Adipocyte (in vitro differentiated cells): ENCODE measurements at regions not wholly inside any gene's neighbourhood (a gene's known extent, or its start where the extent isn't known, plus 50 kb on each side); places are given as distances from the start of the nearest gene placed in this dataset.

ENCODE experiments used
- DNase-seq: peaks from one replicate; pipeline ENCODE4 v3.0.0-alpha.2; 2015; ENCODE audit warnings: low read depth
- H3K27me3 ChIP-seq: replicated peaks from 2 replicates; pipeline ENCODE4 v1.7.0; 2013; ENCODE audit warnings: mild to moderate bottlenecking, low read length, moderate library complexity; ENCODE audit not compliant: control insufficient read depth, insufficient read depth
- H3K36me3 ChIP-seq: 2 replicates; pipeline ENCODE4 v1.7.0; 2013; ENCODE audit warnings: low read length, mild to moderate bottlenecking, moderate library complexity; ENCODE audit not compliant: control insufficient read depth, insufficient read depth, severe bottlenecking
- H3K4me1 ChIP-seq: 2 replicates; pipeline ENCODE4 v1.7.0; 2013; ENCODE audit warnings: mild to moderate bottlenecking, low read length, moderate library complexity; ENCODE audit not compliant: control insufficient read depth, insufficient read depth
- H3K4me3 ChIP-seq: 2 replicates; pipeline ENCODE4 v1.7.0; 2013; ENCODE audit warnings: mild to moderate bottlenecking, low read length, moderate library complexity
- H3K9ac ChIP-seq: 2 replicates; pipeline ENCODE4 v1.7.0; 2013; ENCODE audit warnings: mild to moderate bottlenecking, low read length, moderate library complexity
- H3K9me3 ChIP-seq: 2 replicates; pipeline ENCODE4 v1.7.0; 2013; ENCODE audit warnings: mild to moderate bottlenecking, low read length, moderate library complexity; ENCODE audit not compliant: control insufficient read depth

DNA sequence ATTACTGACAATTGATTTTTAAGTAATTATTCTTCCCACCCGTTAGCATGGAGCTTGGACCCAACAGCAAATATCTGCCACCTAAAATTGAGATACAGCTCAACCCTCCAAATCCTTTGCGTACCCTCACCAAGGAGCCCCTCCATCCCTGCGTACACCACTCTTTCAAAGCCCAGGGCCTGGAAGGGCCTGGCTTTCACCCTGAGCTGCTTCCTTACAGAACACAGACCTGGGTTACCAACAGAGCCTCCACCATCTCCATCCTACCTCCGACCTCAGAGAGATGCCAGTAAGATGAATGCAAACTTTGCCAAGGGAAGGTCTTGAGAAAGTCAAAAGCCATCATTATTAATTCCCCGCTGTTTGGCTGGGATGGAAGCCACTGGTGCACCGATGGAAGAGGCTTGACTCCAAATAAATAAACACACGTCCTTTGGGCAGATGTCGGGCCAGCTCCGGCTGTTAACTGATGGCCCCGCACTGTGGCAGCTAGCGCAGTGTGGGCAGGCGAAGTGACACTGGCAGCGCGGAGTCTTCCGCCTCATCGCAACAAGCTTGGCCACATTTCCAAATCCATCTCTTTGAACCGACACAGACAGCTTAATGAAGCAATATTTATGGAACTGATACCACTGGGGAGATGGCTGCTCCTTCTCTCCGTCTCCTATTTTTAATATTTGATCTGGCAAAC lies 150.2 kb upstream of the VSTM2B start:
- peaks cover 9% of the 10 kb centered on the region for H3K27me3 ChIP-seq
- no peaks in the 10 kb centered on the region for H3K36me3 ChIP-seq
- H3K9ac ChIP-seq = no peak overlapping the region
- DNase-seq = no peak
- no peak overlapping the region for H3K4me3 ChIP-seq
- no peaks in the 10 kb centered on the region for H3K9me3 ChIP-seq
- no peaks in the 10 kb centered on the region for H3K4me1 ChIP-seq

- Histone ChIP-seq H3K4me3 (no peak overlapping the region), H3K4me1 (no peaks in the 10 kb centered on the region), H3K36me3 (no peaks in the 10 kb centered on the region), H3K27me3 (peaks cover 9% of the 10 kb centered on the region), H3K9me3 (no peaks in the 10 kb centered on the region), H3K9ac (no peak overlapping the region)
- DNase-seq = no peak
These were observed 148.9 kb upstream of the VSTM2B start for GRCh38 chr19:29376855-29377354.

- DNase-seq = no peak
These were observed 147.7 kb upstream of the VSTM2B start for GRCh38 chr19:29378126-29378525.

GRCh38 chr19:29378543-29379080 lies 147.2 kb upstream of the VSTM2B start:
- no peaks in the 10 kb centered on the region for H3K36me3 ChIP-seq
- peaks cover 9% of the 10 kb centered on the region for H3K27me3 ChIP-seq
- H3K9ac ChIP-seq = no peak overlapping the region
- no peaks in the 10 kb centered on the region for H3K9me3 ChIP-seq
- H3K4me1 ChIP-seq = no peaks in the 10 kb centered on the region
- DNase-seq = no peak
- no peak overlapping the region for H3K4me3 ChIP-seq

More at GRCh38 chr19:29378126-29378525, 147.7 kb upstream of the VSTM2B start:
- Histone ChIP-seq H3K9me3 (no peaks in the 10 kb centered on the region), H3K4me1 (no peaks in the 10 kb centered on the region), H3K27me3 (peaks cover 9% of the 10 kb centered on the region), H3K9ac (no peak overlapping the region), H3K36me3 (no peaks in the 10 kb centered on the region), H3K4me3 (no peak overlapping the region)

DNA sequence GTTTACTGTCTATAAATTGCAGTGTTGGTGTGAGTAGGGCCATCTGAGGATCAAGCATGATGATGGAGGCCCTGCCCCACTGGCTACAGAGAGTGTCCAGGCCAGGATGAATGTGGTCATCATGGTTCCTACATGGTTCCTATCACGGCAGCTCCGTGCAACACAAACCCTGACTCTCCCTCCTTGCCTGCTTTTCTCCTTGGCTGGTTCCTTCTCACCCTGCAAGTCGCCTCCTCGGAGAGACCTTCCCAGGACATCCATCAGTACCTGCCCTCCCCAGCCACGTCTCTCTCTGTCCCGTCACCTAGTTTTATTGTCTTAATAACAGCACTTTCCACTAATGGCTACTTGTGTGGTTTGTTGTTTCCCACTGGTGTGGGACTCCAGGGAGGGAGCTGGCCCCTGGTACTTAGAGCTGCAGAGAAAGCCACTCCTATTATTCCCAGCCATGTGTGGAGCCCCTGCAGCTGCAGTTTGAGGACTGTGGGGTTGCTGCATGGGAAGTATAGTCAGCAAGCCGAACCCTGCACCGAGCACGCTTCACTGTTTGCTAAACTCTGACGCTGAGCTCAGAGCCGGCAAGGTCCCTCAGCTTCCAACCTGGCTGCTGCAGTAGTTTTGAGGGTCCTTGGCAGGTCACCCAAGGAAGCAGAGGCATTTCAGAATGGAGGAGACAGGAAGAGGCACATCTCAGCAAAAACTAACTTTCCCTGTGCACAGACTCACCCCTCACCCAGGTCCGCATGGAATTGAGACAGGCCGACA lies 146.4 kb upstream of the VSTM2B start:
- Histone ChIP-seq H3K4me3 (no peak overlapping the region), H3K36me3 (no peaks in the 10 kb centered on the region), H3K9me3 (no peaks in the 10 kb centered on the region), H3K9ac (no peak overlapping the region), H3K4me1 (no peaks in the 10 kb centered on the region), H3K27me3 (peaks cover 9% of the 10 kb centered on the region)
- DNase-seq = no peak

DNA sequence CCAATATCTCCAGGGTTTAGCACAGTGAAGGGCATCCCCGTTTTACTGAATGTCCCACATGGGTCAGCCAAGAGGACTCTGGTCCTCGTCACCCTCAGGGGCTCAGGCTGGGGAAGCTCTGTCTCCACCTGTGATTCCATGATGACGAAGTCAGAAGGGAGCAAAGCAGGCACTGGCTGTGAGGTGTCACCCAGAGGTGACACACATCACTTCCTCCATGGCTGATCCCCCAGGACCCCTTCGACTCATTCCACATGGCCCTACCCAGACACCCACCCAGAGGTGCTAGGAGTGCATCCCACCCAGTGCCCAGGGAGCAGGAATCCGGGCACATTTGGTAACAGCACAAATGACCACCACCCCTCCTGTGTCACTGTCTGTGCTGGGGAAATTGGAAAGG lies 145.2 kb upstream of the VSTM2B start:
- no peak overlapping the region for H3K4me3 ChIP-seq
- no peaks in the 10 kb centered on the region for H3K36me3 ChIP-seq
- H3K9me3 ChIP-seq = no peaks in the 10 kb centered on the region
- no peak for DNase-seq
- peaks cover 9% of the 10 kb centered on the region for H3K27me3 ChIP-seq
- H3K9ac ChIP-seq = no peak overlapping the region
- no peaks in the 10 kb centered on the region for H3K4me1 ChIP-seq

DNA sequence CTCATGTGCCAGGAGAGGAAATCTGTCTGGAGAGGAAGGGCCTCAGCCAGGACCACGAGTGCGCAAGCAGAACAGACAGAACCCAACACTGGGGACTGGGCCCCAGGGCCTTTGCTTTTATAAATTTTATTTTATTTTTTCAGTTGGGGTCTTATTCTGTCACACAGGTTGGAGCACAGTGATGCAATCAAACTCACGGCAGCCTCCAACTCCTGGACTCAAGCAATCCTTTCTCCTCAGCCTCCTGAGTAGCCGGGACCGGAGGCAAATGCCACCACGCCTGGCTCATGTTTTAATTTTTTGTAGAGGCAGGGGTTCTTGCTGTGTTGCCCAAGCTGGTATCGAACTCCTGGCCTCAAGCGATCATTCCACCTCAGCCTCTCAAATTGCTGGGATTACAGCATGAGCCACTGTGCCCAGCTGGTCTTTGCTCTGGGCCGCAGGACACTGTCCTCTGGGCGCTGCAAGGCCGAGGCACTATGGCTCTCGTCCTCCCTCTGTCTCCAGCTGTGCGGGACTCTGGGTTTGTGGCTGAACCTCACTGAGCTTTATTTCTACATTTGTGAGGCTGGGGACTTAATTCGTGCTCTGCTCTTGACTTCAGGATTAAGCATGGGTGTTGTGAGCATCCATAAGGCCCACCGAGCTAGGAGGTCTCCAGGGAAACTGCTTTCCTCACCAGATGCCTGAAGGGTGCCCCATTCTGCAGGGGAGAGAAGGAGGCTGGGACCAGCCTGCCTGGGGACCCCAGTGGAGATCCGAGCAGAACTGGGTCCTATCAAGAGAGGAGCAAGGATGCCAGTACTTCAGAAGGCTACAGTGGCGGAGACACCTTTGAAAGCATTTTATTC lies 144.2 kb upstream of the VSTM2B start:
- Histone ChIP-seq H3K27me3 (peaks cover 9% of the 10 kb centered on the region), H3K4me3 (no peak overlapping the region), H3K9me3 (no peaks in the 10 kb centered on the region), H3K36me3 (no peaks in the 10 kb centered on the region), H3K9ac (no peak overlapping the region), H3K4me1 (no peaks in the 10 kb centered on the region)
- no peak for DNase-seq

GRCh38 chr19:29383696-29384095 lies 142.1 kb upstream of the VSTM2B start:
- H3K27me3 ChIP-seq = peaks cover 9% of the 10 kb centered on the region
- H3K36me3 ChIP-seq = no peaks in the 10 kb centered on the region
- H3K4me3 ChIP-seq = no peak overlapping the region
- H3K9me3 ChIP-seq = no peaks in the 10 kb centered on the region
- no peak for DNase-seq
- H3K9ac ChIP-seq = no peak overlapping the region
- no peaks in the 10 kb centered on the region for H3K4me1 ChIP-seq

- no peaks in the 10 kb centered on the region for H3K4me1 ChIP-seq
- peaks cover 4% of the 10 kb centered on the region for H3K27me3 ChIP-seq
- no peaks in the 10 kb centered on the region for H3K36me3 ChIP-seq
- H3K9me3 ChIP-seq = no peaks in the 10 kb centered on the region
- no peak overlapping the region for H3K4me3 ChIP-seq
- H3K9ac ChIP-seq = no peak overlapping the region
- DNase-seq = no peak
These were observed 141.1 kb upstream of the VSTM2B start for GRCh38 chr19:29384656-29385055.

DNA sequence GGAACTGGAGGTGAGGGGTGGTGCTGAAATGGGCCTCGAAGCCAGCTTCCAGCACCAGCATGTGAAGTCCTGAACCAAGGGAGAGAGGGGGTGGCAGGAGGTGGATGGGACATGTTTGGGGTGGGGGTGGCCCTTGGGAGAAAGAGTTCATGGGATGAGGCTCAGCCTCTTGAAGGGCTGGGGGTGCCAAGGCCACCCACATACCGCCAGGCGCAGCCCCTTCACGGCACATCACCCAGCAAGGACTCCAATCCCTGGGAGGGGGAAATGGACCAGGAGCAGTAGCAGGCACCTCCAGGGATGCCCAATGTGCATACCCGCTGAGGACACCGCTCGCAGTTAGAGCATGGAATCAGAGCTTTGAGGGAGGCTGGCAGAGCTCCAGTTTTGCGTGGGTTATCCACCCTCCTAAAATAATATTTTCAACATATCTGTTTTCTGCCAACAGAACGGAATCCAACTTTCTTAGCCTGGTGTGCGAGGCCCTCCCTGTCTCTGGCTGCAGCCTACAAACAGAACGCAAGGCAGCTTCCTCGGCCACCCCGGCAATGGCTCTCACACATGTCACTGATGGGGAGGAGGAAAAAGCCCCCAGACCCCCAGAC lies 140.5 kb upstream of the VSTM2B start:
- H3K9ac ChIP-seq = no peak overlapping the region
- no peak for DNase-seq
- H3K4me3 ChIP-seq = no peak overlapping the region
- no peaks in the 10 kb centered on the region for H3K9me3 ChIP-seq
- peaks cover 1% of the 10 kb centered on the region for H3K27me3 ChIP-seq
- no peaks in the 10 kb centered on the region for H3K36me3 ChIP-seq
- H3K4me1 ChIP-seq = no peaks in the 10 kb centered on the region
